GM19467 (cell line): ENCODE measurements at regions not wholly inside any gene's neighbourhood (a gene's known extent, or its start where the extent isn't known, plus 50 kb on each side); places are given as distances from the start of the nearest gene placed in this dataset.
"Not testable (repeated sequence)": the region's sequence is repeated elsewhere in the genome, so short reads cannot be mapped to it uniquely, and the experiment has no call there.

ENCODE experiments used
- ATAC-seq: cut with Tn5 transposase; IDR thresholded peaks from one replicate; pipeline ENCODE4 v1.9.1; 2021; ENCODE audit warnings: mild to moderate bottlenecking, moderate library complexity; ENCODE audit not compliant: unreplicated experiment

- no peak for ATAC-seq
Observed at GRCh38 chr2:117170897-117171296, 643.6 kb upstream of the DDX18 start.

- no peak for ATAC-seq
Observed at GRCh38 chr2:117179405-117179804, 635.1 kb upstream of the DDX18 start.

GRCh38 chr2:117190856-117191559 lies 623.5 kb upstream of the DDX18 start:
- no peak for ATAC-seq

DNA sequence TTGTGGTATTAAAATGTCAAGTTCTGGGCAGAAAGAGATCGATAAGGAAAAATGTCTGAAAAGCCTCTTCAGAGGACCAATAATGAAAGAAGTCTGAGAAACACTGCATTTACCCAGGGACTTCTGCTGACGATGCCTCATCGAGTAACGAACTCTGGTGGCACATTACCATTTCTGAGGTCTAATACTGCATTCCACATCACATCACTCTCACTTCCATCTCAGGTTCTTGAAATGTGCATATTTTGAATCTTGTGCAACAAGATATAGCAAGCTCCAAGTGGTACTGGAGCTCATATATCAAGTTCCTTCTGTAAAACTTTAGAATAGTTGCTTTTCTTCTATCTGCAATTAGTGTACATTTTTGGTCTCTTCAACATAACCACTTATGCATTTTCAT lies 619.1 kb upstream of the DDX18 start:
- ATAC-seq, result no peak

- no peak for ATAC-seq
Observed at GRCh38 chr2:117199511-117199910, 615.0 kb upstream of the DDX18 start.

GRCh38 chr2:117212562-117212961 lies 601.9 kb upstream of the DDX18 start:
- ATAC-seq, result no peak

- ATAC-seq, result no peak
Observed at GRCh38 chr2:117217145-117217544, 597.3 kb upstream of the DDX18 start.

- no peak for ATAC-seq
Observed at GRCh38 chr2:117222809-117223208, 591.7 kb upstream of the DDX18 start.

DNA sequence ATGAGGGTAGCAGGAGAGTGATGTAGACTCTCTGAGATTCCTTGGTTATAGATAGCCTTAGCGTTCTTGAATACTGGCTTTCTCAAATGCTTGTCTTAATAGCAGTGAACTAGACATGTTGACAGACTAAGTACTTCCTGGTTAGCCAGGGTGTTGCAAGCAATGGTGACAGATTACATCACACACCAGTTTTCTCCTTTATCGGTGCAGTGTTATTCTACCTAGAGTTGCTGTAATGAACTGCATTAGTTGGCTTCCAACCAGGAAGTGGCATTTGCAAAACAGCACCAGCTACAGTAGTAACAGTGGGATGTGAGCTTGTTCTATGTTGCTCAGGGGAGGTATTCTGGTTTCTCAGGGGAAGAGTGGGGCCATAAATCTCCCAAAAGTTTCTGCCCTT lies 582.2 kb upstream of the DDX18 start:
- no peak for ATAC-seq

- no peak for ATAC-seq
Observed at GRCh38 chr2:117257362-117257761, 557.1 kb upstream of the DDX18 start.

DNA sequence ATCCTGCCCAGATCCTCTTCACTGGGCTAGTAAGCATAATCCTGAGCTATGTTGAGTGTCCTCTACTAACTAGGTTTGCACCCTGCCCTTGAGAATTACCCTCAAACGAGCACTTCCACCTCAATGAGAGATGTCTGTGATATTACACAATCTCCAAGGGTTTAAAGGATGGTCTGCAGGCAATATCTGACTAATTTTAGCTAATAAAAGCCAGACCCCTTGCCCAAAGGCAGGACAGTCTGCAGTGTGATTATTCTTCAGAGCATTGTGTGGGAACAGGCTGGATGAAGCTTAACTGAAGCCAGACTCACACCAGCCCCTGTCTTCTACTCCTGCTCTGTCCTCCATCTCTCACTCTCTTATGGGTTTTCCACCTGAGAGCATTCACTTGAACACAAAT lies 544.9 kb upstream of the DDX18 start:
- no peak for ATAC-seq

DNA sequence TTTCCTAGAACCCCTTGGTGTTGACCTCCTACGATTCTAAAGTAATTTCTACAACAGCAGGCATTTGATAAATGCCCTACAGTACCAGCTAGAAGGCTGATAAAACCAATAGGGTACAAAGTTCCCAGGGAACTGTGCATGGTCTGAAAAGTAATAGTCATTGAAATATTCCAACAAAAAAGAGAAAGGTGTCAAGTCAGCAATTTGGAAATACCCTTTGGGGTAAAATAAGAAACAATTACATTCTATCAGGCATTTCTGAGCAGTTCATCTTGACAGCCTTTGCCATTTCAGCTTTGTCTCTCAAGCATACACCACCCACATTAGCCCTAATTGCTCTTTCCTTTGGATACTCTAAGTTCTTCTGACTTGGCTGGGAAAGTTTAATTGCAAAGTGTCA lies 542.9 kb upstream of the DDX18 start:
- no peak for ATAC-seq

- ATAC-seq, result no peak
Observed at GRCh38 chr2:117273009-117273671, 541.4 kb upstream of the DDX18 start.

GRCh38 chr2:117293012-117293411 lies 521.5 kb upstream of the DDX18 start:
- no peak for ATAC-seq

- ATAC-seq, result no peak
Observed at GRCh38 chr2:117299451-117299850, 515.0 kb upstream of the DDX18 start.

GRCh38 chr2:117308861-117309770 lies 505.4 kb upstream of the DDX18 start:
- ATAC-seq, result no peak

DNA sequence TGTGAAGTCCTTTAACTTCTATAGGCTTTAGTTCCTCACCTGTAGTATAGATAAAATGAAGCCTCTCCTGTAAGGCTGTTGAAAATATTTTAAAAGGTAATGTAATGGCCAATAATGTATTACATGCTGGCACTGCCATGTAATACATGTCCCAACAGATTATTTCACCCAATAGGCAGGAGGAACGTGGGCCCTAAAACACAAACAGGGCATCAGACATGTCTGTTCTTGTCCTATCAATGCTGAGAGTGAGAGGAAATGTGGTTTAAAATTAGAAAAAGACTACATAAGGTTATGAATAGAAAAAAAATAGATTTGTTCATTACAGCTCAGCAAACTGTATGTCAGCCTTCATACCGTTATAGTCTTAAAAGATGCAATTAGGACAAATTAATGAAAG lies 492.7 kb upstream of the DDX18 start:
- no peak for ATAC-seq

GRCh38 chr2:117323331-117323730 lies 491.2 kb upstream of the DDX18 start:
- no peak for ATAC-seq

- no peak for ATAC-seq
Observed at GRCh38 chr2:117330641-117331040, 483.9 kb upstream of the DDX18 start.

DNA sequence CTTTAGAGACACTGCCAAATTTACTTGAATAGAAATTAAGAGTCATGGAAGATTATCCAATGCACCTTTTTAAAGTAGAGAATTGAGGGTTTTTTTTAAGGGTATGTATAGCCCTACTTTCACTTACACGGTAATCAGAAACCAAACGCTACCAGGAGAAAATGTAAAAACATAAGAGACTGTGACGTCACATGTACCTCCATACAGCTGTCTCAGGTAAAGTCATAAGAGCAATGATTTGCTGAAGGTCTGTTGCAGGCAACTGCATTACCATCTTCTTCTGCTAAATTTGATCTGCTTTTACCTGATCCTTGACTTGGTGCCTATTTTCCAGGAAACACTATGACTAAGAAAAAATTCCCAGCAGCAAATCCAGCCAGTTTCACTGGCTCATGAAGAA lies 478.5 kb upstream of the DDX18 start:
- no peak for ATAC-seq

GRCh38 chr2:117336496-117336895 lies 478.0 kb upstream of the DDX18 start:
- ATAC-seq, result no peak

- ATAC-seq, result not testable (repeated sequence)
Observed at GRCh38 chr2:117337981-117338380, 476.5 kb upstream of the DDX18 start.
